HG03097 (cell line): ENCODE measurements at regions not wholly inside any gene's neighbourhood (a gene's known extent, or its start where the extent isn't known, plus 50 kb on each side); places are given as distances from the start of the nearest gene placed in this dataset.
"Not testable (repeated sequence)": the region's sequence is repeated elsewhere in the genome, so short reads cannot be mapped to it uniquely, and the experiment has no call there.

ENCODE experiments used
- ATAC-seq: cut with Tn5 transposase; IDR thresholded peaks from one replicate; pipeline ENCODE4 v1.9.1; 2021; ENCODE audit not compliant: unreplicated experiment, low FRiP score

DNA sequence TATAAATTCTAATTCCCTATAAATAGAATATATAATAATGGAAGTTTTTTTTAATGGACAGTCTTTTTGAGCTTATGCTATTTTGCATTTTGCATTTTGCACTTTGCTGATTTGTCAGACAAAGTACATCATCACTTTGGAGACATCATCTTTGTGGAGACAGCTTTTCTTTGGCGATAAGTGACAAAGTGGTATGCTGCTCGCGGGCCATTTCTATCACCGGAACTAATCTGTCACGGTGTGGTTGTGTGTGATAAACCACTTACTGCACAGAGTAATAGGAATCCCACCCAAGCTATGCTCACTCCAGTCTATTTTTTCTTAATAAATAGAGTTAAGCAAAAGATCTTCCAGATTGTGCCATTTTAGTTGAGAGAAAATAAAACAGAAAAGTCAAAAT is 133.1 kb downstream of the MACIR start:
- ATAC-seq, result no peak

DNA sequence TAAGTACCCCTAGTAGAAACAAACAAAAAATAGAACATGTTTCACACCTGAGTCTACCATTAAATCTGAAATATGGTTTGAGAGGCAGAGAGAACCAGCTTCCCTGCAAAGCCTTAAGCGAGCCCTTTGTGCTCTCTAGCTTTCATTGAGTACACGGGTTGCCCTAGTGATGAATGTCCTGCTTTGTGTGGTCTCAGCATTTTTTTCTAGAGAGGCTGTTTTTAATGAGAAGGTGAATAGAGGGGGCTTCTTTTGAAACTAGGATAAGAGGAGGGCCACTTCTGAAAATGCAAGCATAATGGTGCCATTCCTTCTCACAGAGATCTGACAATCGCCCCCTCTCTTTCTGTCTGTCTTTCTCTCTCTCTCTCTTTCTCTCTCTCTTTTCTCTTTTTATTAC is 131.3 kb downstream of the MACIR start:
- ATAC-seq, result no peak

DNA sequence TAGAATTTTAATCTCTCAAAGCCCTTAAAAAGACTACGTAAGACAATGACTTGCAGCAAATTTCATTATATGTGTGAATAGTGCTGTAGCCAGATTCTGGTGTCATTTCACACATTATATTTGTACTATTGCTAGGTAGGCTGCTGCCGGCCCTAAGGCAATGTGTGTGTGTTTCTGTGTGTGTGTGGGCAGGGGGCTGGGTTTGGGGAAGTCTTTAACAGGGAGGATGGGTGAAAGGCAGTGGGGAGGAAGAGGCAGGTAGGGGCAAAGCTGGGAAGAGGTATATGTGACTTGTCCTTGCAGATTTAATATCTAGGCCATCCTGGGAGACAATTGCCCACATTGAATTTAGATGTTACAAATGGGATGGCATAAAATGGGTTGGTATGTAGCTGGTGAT is 130.8 kb downstream of the MACIR start:
- no peak for ATAC-seq

DNA sequence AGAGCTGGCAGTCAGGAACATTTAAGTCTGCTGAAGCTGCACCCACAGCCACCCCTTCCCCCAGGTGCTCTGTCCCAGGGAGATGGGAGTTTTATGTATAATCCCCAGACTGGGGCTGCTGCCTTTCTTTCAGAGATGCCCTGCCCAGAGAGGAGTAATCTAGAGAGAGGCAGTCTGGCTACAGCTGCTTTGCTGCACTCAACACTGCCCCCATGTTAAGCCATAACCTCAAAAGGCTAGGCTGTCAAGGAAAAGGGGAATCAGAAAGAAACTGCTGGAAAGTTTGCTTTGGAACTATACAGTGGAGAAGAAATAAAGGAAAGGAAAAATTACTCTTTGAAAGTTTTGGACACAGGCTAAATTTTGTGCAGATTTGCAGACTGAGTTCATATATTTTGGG is 127.2 kb downstream of the MACIR start:
- no peak for ATAC-seq

DNA sequence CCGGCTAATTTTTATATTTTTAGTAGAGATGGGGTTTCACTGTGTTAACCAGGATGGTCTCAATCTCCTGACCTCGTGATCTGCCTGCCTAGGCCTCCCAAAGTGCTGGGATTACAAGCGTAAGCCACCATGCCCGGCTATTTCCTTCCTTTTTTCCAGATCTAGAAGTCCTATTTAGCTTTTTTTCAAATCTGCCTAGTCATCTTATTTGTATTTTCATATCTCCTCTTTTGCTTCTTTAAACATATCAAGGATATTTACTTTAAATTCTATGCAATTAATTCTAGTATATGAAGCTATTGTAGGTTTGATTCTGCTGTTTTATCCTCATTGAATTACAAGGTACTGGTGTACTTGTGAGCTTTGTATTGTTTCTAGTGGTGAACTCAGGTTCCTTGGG is 119.1 kb downstream of the MACIR start:
- not testable (repeated sequence) for ATAC-seq

DNA sequence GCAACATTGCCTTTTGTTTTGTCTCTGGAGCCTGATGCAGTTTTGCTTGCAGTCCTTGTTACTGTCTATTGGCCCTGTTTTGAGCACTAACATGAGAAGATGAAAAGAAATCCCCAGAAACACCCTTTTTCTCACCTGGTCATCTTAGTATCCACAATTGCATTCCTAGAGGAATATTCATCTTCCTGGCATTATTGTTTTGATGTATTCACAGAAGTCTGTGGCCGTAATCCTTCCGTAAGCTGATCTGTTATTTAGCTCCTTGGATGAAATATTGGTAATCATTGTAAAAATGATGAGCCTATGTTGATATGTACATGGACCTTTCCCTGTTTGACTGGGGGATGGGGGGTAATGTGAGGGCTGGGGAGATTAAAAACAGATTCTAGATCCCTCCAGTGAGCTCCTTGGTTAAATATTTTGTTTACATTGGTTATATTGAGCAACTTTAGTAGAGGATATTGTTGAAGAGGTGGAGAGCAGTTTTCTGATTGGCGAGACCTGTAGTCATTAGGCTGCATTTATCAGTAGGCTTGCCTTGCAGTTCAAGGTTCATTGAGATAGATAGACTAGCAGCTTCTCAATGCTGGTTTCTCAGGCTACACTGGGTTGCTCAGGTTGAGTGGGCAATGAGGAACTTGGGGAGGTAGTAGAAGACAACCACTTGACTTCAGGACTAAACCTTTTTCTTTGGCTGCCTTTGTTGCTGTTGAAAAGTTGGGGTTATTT is 117.5 kb downstream of the MACIR start:
- no peak for ATAC-seq

DNA sequence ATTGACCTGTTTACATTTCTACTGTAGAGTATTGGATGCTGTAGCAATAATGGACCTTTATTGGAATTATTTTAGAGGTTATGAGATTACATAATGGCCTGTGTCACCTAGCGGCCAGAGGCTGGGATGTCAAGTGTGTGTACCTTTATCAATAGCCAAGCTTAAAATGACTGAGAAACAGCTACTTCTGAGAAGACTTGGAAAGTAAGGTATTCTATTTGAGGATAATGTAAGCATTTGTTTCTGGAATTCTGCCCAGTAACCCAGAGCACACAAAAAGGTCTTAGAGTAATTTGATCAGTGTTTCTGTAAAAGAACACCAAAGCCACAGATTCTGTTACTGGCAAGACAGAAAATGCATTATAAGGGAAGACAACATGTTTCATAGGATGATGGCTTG is 116.8 kb downstream of the MACIR start:
- ATAC-seq, result no peak

DNA sequence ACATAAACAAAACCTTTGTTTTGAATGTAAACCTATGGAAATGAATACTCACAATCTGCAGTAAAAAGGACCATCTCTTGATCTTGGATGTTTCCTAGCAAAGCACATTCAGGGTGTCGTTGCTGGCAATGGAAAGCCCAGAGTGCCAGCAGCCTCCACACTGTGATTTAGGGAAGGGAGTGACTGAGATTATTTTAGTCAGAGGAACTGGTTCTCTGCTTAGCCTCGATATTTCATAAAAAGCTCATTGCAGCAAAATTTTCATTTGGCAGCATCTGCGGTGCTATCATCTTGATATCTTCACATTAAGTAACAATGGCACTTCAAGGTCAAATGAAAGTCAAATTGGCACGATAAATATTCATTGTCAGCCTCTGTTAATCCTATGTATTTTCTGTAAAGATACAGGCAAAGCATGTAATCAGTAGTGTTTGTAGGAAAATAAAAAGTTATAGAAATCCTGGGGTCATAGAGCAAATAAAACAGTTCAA is 116.0 kb downstream of the MACIR start:
- ATAC-seq, result no peak

DNA sequence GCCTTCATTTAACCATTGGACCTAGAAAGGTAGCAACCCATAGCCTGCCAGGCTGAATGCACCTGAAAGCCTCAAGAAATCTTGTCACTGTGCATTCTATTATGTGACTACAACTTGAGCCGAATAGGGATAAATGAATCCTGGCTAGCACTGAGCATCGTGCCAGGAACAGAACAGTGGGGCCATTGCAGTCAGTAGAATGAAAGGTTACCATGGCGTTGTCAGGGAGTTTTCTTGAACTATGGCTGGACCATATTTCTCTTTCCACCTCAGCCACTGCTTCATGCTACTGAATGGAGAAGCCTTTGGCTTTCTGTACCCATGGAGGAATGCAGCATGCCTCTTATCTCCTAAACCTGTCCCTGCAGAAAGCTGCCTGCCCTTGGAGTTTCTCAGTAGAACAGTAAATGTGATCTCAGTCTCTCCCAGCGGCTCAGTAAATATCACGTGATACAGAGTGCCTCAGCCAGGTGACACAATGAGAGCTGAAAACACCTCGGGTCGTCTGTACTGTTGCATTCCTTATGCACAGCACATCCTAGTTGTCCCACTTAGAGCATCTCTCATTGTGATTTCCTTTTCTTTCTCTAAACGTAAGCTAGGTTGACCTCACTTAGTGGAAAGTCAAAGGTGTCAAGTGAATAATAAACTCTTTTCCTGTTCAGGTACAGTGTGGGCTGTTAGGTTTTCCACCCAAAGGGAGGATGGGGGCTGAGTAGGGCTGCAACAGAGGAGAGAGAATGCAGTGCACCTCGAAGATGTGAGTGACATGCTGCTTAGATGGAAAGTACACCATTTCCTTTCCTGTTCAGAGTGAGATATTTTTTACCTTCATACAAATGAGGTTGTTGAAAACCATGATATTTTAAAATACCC is 115.3 kb downstream of the MACIR start:
- no peak for ATAC-seq

DNA sequence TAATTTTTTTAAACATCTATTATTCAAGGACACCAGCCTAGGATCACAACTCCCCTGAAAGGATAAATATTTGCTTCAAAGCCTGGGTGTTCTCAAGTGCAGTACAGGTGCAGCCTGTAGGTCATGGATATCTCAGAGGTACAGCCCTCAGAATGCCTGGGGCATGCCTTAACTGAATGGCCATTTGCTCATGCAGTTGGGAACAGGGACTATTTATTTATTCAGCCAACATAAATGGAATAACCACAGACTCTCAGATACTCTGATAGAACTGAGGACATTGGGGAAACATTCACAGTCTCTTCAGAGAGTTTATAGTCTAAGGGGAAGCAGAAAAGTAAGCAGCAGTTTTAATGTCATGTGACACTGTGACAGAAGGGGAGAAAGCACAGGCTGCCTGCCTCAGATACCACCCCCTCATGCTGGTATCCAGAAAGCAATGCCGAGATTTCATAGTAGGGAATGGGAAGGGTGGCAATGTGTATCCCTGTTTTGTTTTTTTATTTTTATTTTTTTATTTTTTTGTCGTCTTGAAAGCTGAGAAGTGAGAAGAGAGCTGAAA is 112.6 kb downstream of the MACIR start:
- no peak for ATAC-seq

DNA sequence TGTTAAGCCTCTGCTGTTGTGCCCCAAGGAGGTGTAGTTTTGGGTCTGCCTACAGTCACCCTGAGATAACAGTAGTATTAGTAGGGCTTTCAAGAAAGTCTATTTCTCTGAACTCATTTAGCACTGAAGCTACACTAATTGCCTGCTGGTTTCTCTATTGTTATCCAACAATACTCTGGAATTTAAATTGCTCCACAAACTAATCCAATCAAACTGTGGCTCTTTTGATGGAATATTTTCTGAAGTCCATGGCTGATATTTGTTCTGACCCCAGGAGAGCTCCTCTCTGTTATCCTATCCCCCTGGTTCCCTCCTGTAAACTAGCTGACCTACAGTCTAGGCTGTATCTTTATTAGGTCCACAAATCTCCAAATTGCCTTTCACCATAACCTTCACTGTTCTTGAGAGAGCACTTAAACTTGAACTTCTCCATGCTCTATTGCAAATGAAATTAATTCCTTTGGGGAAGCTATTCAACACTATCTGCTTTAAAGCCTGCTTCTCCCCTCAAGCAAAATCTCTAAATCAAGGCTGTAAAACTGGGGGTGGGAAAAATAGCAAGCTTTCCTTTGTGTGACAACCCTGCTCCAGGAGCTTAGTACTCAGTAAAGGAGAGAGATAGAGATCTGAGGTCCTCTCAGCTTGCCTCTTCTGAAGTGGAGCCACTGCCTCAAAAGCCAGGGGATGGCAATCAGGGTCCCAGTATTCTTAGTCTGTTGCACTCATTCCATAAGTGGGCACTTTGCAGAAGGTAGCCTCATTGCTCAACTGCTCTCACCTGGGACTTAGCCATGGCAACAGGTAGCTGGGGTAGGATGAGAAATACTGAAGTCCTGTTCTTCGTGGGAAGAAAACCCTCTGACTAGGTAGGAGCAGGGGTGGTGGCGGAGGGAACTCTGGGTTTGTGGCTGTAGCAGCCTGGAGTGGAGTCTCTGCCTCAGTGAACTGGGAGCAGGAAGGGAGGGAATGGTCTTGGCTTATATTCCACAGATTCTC is 110.9 kb downstream of the MACIR start:
- no peak for ATAC-seq

DNA sequence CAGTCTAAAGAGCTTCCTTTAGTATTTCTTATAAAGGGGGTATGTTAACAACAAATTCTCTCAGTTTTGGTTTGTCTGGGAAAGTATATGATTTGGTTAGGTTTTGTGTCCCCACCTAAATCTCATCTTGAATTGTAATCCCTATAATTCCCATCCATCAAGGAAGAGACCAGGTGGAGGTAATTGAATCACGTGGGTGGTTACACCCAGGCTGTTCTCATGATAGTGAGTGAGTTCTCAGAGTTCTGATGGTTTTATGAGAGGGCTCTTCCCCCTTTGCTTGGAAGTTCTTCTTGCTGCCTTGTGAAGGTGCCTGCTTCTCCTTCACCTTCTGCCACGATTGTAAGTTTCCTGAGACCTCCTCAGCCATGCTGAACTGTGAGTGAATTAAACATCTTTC is 109.1 kb downstream of the MACIR start:
- no peak for ATAC-seq

DNA sequence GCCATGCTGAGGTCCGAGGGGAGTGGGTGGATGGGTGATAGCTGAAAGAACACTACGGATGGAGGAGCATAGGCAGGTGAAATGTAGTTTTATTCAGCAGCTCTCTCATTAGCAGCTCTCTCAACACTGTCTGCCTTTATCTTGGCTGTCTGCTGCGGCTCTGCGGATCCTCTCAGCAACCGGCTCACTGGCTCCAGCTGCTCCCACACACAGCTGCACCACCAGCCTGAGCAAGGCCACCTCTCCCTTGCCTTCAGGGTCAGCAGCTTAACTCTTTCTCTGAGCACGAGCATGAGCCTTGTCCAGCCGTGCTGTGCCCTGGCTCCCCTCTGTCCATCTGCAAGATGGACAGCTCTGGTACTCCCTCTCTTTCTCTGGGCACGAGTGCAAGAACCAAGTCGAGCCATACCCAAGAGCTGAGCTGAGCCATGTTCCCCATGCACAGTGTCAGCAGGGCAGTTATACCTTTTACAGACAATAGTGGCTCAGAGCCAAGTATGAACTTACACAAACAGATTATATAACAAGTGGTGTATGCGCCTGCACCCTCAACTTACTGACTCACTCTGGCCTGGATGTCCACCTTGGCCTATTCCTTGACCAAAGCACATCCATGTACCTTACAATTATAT is 108.5 kb downstream of the MACIR start:
- ATAC-seq, result no peak

DNA sequence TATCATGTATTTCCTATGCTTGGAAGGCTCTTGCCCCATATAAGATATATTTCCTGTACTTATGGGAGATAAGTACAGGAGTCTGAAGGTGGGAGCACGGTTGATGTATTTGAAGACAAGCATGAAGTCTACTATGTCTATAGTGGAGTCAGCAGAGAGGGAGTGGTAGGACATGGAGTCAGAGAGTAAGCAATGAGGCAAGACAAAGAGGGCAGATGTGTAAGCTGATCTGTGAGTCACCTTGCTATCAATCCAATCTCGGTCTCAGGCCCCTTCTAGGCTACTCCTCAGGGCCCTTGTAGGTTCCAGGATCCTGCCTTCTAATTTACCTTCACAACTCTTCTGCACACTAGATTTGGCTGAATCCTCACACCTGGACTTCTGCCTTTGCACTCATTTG is 105.5 kb downstream of the MACIR start:
- ATAC-seq, result no peak

DNA sequence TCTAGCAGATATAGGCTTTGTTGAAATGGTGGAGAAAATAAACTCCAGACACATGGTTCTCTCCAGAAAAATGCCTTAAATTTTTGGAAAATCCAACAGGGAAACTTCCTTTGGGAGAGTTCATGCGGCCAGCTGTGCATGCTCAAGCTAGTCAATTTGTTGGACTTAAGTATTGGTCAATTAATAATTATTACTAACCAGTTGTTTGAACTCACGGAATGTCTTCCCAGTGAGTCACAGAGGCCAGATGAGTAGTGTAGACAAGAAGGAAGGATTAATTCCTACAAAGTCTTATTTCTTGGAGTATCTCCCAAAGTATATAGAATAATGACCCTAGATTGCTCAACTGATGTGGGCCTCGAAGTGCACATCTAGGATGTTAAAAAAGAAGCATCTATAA is 103.6 kb downstream of the MACIR start:
- ATAC-seq, result no peak

DNA sequence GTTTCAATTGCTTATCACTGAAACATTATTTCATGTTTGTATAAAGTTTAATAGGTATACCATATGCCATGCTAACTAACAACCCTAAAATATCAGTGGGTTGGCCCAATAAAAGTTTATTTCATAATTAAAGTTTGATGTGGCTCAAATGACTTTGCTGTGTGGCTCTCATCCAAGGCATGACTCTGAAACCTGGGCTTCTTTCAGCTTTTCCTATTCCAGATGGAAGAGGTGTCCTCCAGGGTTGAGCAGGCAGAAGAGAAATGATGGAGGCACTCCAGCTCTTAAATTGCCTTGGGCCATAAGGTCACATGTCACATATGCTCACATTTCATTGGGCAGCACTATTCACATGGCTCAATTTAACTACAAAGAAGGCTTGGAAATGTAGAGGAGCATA is 101.9 kb downstream of the MACIR start:
- no peak for ATAC-seq

DNA sequence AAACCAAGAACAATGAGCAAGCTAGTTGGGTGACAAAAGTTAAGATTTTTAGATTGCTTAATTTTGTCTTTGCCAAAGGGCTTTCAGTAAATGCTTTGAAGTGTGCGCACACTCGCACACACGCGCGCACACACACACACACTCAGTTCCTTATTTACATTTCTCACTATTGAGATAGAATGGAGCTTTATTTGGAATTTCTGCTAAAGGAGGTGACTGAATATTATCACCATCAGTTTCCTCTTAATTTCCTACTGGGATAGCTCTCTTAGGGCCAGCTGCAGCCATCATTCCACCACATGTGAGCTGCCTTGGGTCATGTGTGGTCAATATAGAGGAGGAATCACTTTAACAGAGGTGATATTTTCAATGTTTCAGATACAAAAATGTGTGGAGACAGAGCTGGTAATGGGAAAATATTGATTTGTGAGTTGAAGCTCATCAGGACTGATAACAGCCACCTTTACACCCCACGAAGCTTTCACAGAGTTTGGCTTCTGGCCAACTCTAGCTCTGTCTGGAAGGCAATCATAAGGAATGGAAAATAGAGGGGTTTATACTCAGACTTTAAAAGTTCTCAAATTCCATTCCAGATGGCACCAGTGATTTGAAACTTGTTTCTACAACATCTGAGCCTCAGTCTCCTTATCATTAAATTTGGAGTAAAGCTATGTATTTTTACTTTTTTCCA is 99.9 kb downstream of the MACIR start:
- ATAC-seq, result no peak

DNA sequence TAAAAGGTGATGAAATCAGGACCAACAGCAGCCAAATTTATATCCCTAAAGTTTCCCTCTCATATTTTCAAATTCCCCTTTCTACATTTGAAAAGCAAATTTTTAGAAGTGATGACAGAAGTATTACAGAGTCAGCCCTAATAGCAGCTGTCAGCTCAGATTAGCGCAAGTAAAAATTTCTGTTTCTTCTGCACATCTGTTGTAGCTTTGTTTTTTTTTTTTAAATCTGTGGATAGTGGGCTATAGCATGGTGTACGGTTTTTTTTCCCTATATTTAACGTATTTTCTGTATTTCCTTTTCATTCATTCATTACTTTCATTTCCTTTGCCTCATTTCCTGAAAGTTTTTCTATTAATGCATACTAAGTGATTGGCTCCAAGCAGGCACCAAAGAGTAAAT is 99.1 kb downstream of the MACIR start:
- no peak for ATAC-seq

DNA sequence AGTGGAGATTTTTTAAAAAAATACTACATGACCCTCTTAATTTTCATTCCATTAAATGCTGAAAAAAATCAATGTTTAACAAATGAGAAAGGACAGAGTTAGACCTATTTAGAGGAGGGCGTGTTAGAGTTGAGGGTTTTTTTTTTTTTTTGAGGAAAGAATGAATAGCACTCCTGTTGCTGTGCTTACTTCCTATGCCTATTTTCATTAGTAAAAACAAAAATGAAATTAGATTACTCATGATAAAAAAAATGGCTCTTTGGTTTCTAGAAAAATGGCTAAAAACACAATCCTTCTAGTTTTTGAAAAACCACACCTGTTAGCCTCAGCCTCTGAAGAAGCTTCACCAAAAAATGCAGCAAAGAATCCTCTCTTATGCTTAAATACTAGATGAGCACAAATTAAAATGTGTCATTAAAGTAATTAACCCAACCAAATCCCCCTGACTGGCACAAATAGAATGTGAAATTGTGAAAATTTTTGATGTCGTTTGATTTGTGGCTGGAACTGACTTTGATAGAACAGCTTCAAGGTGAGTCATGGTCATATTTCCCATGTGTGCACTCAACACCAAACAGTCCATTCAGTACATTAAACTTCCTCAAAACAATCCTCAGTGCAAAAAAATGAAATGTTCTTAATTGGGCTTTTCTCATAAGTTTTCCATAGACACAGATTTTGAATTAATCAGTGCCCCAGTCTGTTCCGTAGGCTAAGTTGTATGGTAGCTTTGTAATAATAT is 98.0 kb downstream of the MACIR start:
- ATAC-seq, result no peak
